NCI-H2081 (cell line): ENCODE measurements at regions not wholly inside any gene's neighbourhood (a gene's known extent, or its start where the extent isn't known, plus 50 kb on each side); places are given as distances from the start of the nearest gene placed in this dataset.
A peak's percentile ranks its signal among the peaks of the same experiment; 100 is the strongest.
"Not testable (repeated sequence)": the region's sequence is repeated elsewhere in the genome, so short reads cannot be mapped to it uniquely, and the experiment has no call there.

Experiments
- DNase-seq, 2 experiments: peaks; one replicate each; lab custom pipeline; 2025; lab: John Stamatoyannopoulos, UW

DNA sequence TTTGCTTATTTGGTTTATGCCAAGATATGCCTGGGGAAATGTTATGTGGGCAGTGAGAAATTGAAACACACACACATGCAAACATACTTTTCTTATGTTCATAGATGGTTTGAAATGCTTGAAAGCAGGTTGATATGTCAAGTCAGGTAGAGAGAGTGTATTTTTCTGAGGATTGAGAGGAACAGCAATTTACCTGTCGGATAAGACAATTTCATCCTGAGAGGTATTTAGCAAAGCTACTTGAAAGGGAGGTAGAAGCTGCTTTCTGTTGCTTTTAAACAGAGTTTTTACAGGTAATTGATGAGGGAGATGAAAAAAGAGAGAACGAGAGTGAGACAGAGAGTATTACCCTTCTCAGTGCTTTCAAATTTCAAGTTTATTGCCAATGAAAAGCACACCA, 854.3 kb downstream of the CDH8 start:
- DNase-seq = no peak

GRCh38 chr16:61179561-61179960, 856.7 kb downstream of the CDH8 start:
- DNase-seq = no peak

- no peak for DNase-seq
These were observed 870.4 kb downstream of the CDH8 start for GRCh38 chr16:61165797-61166196.

DNA sequence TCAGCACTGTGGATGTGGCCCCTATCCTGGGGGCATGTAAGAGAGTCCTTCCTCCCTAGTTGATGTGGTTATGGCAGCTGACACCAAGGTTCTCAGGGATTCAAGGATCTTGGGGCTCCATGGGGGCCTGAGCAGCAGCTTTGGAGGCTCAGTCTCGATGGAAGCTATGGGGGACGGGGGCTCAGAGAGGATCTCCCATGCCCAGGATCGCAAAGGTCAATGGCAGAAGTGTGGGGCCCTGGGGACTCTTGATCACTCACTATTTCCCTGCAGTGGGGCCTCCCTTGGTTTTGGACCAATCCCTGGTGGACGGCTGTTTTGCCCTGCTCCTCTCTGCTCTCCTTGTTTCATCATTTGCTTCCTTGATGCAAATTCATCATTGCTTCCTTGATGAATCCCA, 885.9 kb downstream of the CDH8 start:
- DNase-seq = no peak

- DNase-seq = no peak
These were observed 886.5 kb downstream of the CDH8 start for GRCh38 chr16:61149709-61150108.

- DNase-seq = no peak
These were observed 887.3 kb downstream of the CDH8 start for GRCh38 chr16:61148930-61149329.

DNA sequence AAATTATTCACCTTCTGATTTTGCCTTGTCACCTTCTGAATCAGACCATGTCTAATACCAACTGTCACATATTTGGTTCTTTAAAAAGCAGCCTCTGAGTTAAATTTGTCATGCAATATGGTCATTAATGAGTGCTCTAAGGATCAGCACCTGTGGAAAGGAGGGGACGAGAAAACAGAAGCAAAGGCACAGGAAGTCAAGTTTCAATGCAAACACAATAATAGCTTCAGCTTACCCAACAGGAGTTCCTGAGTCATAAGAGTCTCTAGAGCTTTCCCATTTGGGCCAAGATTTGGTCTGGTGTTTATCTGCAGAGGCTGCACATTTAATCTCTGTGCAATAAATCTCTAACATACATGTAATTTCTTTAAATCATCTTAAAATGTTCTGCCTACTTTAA, 889.8 kb downstream of the CDH8 start:
- no peak for DNase-seq

DNA sequence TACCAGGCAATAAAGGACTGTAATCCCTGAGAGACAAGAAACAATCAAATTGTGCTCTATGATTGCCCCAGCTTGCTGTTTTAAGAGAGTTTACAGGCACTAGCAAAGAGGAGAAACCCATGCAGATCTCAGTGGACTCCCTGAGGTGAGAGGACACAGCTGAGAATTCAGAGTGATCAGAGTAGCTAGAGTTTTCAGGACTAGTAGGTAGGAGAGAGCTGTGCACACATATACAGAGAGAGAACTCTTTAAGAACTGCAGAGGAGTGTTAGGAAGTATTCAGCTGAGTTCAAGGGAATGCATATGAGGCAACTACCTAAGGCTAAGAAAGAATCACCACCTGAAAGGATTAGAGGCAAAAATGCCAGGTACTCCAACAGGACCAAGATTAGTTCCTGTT, 904.8 kb downstream of the CDH8 start:
- DNase-seq = no peak

GRCh38 chr16:61128545-61129323, 907.5 kb downstream of the CDH8 start:
- DNase-seq = no peak

- no peak for DNase-seq
These were observed 930.7 kb downstream of the CDH8 start for GRCh38 chr16:61105544-61105943.

- no peak for DNase-seq
These were observed 937.7 kb downstream of the CDH8 start for GRCh38 chr16:61098505-61098904.

DNA sequence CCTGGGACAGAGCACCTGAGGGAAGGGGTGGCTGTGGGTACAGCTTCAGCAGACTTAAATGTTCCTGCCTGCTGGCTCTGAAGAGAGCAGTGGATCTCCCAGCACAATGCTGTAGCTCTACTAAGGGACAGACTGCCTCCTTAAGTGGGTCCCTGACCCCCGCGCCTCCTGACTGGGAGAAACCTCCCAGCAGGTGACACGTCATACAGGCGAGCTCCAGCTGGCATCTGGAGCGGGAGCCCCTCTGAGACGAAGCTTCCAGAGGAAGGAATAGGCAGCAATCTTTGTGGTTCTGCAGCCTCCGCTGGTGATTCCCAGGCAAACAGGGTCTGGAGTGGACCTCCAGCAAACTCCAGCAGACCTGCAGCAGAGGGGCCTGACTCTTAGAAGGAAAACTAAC, 944.9 kb downstream of the CDH8 start:
- not testable (repeated sequence) for DNase-seq

DNA sequence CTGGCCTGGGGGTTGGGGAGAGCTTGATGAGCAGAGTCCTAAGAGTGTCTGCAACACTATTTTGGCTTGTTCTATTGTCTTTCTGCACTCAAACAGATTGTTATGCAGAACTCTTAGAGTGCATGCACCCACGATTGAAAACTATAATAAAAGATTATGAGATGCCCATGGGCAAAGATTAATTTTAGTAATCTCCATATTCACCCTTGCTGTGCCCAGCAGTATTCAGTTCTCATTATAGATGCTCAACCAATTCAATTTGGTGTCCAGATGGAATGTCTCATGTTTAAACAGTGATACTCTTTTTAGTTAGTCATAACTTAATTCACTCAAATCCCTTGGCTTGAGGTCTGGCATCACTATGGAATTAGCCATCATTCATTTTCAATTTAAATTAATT, 952.5 kb downstream of the CDH8 start:
- no peak for DNase-seq

- DNase-seq = no peak
These were observed 961.9 kb downstream of the CDH8 start for GRCh38 chr16:61074324-61074723.

DNA sequence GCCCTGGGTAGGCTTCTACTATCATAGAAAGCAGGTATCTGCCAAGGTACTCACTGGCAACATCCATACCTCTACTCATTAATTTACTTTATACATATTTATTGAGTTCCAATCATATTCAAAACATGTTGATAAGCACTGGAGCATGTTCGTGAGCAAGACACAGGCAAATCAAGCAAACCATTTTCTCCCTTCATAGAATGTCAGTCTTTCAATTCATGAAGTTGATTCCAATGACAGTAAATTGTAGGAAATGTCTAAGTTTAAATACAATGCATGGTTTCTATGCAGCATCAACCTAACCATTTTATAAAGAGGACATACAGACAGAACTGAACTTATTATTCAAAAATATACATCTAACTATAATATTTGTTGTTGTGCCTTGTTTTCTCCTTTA, 978.6 kb downstream of the CDH8 start:
- DNase-seq = no peak

DNA sequence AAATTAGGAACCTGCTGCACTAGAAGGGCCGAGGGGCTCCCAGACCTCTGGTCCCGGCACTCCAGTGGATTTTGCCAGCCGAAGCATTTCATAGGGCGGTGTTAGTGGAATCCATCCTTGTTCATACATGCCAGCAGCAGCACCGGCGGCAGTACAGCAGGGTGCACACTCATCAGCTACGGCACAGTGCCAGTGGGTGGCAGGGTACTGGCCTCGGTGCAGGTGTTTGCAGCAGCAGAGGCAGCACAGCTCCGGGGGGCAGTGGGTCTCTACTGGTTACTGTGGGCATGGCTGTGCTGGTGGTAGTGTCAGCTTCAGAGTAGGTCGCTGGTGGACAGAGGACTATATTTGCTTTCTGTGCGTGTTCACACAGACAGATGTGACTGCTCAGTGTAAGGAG, 985.7 kb downstream of the CDH8 start:
- DNase-seq = peak; percentile 33 to 62

DNA sequence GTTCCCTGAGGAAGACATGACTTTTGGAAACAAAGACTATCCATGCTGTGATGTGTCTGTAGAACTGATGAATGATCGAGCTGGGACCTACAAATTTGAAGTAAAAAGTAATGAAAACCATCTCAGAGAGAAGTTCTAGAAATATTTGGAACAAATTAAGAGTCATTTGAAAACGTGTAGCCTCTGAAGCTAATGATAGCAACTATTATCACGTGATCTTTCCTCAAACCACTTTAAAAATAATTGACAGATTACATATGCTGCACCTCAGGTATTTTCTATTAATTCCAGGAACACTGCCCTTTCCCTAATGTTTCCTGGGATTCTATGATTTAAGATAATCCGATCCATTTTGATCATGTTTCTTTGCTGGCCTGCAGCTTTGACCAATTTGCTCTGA, 990.3 kb downstream of the CDH8 start:
- DNase-seq = no peak

DNA sequence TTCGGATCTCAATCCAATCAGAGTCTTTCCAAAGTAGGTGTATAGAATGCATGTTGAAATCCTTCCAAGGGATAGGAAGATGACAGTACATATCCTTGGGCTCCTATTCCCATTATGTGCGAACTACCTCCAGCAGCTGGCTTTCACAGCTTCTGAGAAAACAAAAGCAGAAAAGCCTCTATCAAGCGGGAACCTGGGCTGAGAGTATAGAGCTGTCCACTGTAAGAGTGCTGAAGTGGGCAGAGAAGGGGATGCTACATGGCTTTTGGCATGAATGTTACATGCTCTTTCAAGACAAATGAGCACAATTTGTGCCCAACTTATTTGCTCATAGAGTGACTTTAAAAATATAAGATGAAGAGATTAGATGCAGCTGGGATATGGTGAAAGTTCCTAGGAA, 993.5 kb downstream of the CDH8 start:
- DNase-seq = no peak

DNA sequence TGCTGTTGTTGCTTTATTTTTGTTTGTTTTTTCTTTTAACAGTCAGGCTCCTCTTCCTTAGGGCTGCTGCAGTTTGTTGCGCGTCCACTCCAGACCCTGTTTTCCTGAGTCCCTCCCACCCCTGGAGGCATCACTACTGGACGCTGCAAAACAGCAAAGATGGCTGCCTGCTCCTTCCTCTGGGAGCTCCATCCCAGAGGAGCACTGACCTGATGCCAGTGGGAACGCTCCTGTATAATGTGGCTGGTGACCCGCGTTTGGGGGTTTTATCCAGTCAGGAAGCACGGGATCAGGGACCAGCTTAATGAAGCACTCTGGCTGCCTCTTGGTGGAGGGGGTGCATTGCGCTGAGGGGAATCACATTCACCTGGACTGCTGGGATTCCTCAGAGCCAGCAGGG, 1005.6 kb downstream of the CDH8 start:
- DNase-seq = no peak

- no peak for DNase-seq
These were observed 1011.9 kb downstream of the CDH8 start for GRCh38 chr16:61024180-61024900.

DNA sequence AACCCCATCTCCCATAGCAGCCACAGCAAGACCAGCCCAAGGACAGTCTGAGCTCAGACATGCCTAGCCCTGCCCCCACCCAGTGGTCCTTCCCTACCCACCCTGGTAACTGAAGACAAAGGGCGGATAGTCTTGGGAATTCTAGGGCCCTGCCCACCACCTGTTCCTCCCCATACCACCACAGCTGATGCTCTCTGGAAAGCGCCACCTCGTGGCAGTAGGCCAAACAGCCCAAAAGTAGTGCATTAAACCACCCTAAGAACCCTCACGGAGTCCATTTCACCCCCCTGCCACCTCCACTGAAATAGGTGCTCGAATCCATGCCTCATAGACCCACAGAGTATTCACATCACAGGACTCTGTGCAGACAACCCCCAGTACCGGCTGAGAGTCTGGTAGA, 1021.4 kb downstream of the CDH8 start:
- no peak for DNase-seq

DNA sequence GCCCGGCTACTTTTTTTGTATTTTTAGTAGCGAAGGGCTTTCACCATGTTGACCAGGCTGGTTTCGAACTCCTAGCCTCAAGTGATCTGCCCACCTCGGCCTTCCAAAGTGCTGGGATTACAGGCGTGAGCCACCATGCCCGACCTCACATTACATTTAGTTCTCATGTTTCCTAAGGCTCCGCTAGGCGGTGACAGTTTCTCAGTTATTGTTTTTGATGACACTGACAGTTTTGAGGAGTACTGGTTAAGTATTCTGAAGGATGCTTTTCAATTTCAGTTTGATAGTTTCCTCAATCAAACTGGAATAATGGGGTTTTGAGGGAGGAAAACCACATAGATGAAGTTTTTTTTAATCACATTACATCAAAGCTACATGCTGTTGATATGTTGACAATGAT, 1028.5 kb downstream of the CDH8 start:
- no peak for DNase-seq

DNA sequence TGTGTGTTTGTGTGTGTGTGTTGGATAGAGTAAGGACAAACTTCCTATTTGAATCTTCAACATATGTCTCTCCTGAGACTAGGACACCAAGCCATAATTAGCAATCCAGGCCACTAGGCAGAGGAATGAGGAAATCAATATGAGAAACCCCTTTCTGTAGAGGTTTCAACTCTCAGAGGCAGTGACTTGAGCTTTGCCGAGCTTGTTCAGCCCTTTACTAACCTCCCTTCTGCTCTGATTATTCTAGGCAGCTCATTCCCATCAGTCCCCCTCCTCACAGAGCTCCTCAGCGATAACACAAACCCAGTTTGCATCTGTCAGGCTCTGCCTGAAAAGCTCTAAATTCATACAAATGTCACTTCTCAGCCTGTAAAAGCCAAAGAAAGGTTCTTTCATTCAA, 1030.3 kb downstream of the CDH8 start:
- no peak for DNase-seq
